Daoy (cell line): ENCODE measurements at regions not wholly inside any gene's neighbourhood (a gene's known extent, or its start where the extent isn't known, plus 50 kb on each side); places are given as distances from the start of the nearest gene placed in this dataset.

Experiments used
- DNase-seq: peaks from one replicate; pipeline ENCODE4 v3.0.0-alpha.2; 2015; ENCODE audit warnings: low read depth

- no peak for DNase-seq
These were observed 663.6 kb downstream of the BCL11B start for GRCh38 chr14:98608071-98609060.

GRCh38 chr14:98612434-98613200, 659.4 kb downstream of the BCL11B start:
- no peak for DNase-seq

- no peak for DNase-seq
These were observed 657.3 kb downstream of the BCL11B start for GRCh38 chr14:98614741-98615140.

GRCh38 chr14:98622208-98623051, 649.6 kb downstream of the BCL11B start:
- peak; percentile 76 for DNase-seq

- peak; percentile 85 for DNase-seq
These were observed 648.1 kb downstream of the BCL11B start for GRCh38 chr14:98623788-98624415.

- peak; percentile 74 for DNase-seq
These were observed 638.6 kb downstream of the BCL11B start for GRCh38 chr14:98633380-98633779.

- DNase-seq, result no peak
These were observed 637.8 kb downstream of the BCL11B start for GRCh38 chr14:98634043-98634820.

GRCh38 chr14:98638366-98638765, 633.6 kb downstream of the BCL11B start:
- DNase-seq, result no peak

GRCh38 chr14:98647754-98648153, 624.2 kb downstream of the BCL11B start:
- no peak for DNase-seq

GRCh38 chr14:98651037-98651436, 621.0 kb downstream of the BCL11B start:
- no peak for DNase-seq

GRCh38 chr14:98665007-98665406, 607.0 kb downstream of the BCL11B start:
- peak; percentile 15 for DNase-seq

GRCh38 chr14:98666545-98666944, 605.5 kb downstream of the BCL11B start:
- no peak for DNase-seq

- DNase-seq, result no peak
These were observed 590.0 kb downstream of the BCL11B start for GRCh38 chr14:98682033-98682432.

- no peak for DNase-seq
These were observed 589.3 kb downstream of the BCL11B start for GRCh38 chr14:98682726-98683125.

- DNase-seq, result no peak
These were observed 587.5 kb downstream of the BCL11B start for GRCh38 chr14:98684468-98684867.

- no peak for DNase-seq
These were observed 586.3 kb downstream of the BCL11B start for GRCh38 chr14:98685725-98686124.

GRCh38 chr14:98688446-98688845, 583.6 kb downstream of the BCL11B start:
- no peak for DNase-seq

- no peak for DNase-seq
These were observed 582.0 kb downstream of the BCL11B start for GRCh38 chr14:98689951-98690350.

GRCh38 chr14:98692832-98693231, 579.2 kb downstream of the BCL11B start:
- DNase-seq, result peak; percentile 78

GRCh38 chr14:98694541-98694940, 577.5 kb downstream of the BCL11B start:
- no peak for DNase-seq
